GM10847 (cell line): ENCODE measurements at regions not wholly inside any gene's neighbourhood (a gene's known extent, or its start where the extent isn't known, plus 50 kb on each side); places are given as distances from the start of the nearest gene placed in this dataset.

ENCODE experiments used
- POLR2A ChIP-seq: IDR thresholded peaks from 2 replicates; pipeline ENCODE4 v1.6.1; 2011; ENCODE audit not compliant: insufficient read length; ENCODE audit errors: extremely low read depth

- TF ChIP-seq POLR2A: no peak
Measured at GRCh38 chr5:91315701-91316100, 67.4 kb downstream of the ARRDC3 start.

DNA sequence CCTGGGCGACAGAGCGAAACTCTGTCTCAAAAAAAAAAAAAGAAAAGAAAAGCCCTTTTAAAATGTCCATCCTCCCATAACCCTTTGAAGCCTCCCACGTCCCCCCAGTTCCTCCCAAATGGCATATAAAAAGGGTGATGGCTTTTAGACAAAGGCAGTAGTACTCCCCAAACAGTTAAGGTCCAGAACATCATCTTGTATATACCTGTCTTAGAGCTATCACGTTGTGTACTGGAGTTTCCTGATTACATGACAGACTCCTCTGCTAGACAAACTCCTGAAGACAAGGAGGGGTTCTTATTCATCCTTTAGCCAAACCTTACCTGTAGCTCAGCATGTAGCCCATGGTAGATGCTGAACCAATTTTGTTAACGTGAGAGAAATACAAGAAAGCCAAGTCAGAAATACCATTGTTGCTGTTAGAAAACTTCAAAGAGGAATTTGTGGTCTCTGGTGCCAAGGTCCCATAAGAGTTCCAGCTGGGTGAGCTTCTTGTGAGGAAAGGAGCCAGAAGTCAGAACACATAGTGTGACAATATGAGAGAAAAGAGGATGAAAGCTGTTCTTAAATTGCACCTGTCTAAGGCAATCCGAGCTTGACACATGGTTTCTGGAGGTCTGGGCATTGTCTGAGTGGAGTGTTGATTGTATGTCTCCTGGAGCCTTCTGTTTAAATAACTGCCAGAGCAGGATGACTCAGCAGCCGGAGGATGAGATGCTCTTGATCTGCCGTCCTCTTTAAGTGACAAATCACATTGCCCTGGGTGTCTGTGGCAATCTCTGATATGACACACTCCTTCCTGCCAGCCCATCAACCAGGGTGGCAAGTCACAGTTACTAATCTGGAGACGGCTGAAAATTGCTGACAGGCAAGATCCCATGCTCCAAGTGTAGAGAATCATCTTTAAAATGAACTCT, 69.1 kb downstream of the ARRDC3 start:
- TF ChIP-seq POLR2A: no peak

GRCh38 chr5:91312698-91313097, 70.4 kb downstream of the ARRDC3 start:
- TF ChIP-seq POLR2A: no peak

DNA sequence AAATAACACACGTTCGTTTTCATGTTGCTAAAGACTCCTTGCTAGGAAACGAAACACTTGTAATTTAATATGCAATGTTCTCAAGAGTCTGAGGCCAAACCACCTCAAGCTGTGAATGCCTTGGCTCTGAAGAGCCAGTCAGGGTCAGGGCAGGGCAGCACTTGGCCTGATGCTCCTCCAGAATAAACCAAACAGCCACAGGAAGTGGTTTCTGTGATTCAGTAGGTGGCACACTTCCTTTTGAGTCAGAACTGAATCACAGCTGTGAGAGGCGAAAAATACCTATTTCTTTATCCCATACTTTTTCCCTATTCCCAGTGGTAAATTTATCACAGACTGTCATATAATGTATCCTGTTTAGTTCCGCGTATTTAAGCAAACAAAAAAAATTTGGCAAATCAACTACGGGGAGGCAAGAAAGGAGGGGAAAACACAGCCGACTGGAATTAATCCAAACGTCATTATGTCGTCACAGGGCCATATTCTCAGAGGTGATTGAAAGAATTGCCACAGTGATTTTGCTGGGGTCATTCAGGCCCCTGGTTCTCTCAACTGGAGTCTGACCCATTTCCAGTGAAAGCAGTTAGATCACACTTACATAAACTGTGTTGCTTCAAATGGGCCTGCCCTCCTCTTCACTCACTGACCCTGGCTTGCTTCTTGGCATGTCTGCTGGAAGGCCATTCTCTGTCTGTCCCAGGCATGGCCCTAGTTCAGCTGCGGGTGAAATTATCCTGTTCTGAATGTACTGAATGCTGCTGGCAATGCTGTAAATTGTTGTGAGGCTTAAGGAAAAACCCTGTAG, 71.2 kb downstream of the ARRDC3 start:
- TF ChIP-seq POLR2A: no peak

DNA sequence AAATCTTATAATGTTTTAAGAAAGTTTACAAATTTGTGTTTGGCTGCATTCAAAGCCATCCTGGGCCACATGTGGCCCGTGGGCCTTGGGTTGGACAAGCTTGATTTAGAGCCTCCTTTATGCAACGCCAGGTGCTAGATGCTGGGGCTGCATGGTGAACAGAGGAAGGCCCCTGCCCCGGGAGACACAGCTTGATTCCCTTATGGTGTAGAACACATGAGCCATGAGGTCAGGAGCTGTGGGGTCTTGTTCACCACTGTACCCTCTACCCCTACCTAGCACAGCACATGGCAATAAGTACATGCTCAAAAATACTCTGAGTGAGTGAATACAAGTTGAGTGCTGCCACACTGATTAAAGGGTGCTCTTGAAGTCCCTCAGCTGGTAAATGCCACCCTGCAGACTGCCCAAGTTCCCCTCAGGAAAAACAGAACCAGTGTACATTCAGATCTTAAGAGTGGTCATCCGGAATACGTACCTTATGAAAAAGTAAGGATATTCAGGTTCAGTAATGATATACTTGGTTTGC, 71.9 kb downstream of the ARRDC3 start:
- TF ChIP-seq POLR2A: no peak

DNA sequence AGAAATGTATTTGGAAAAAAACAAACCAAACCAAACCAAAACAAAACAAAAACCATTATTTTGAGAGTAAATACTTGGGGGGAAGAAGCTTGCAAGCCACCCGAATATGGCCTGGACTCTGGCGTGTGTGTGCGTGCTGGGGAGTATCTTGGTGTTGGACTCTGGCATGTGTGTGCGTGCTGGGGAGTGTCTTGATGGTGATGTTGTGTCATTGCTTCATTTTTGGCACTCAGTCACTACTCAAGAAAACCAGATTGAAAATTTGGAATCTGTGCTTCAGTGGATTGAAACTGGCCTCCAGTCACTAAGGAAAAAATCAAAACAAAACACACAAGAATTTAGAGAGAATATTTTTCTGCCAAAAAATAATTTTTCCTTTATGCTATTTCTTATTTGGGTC, 76.1 kb downstream of the ARRDC3 start:
- no peak for TF ChIP-seq POLR2A

GRCh38 chr5:91306497-91306896, 76.6 kb downstream of the ARRDC3 start:
- no peak for TF ChIP-seq POLR2A

DNA sequence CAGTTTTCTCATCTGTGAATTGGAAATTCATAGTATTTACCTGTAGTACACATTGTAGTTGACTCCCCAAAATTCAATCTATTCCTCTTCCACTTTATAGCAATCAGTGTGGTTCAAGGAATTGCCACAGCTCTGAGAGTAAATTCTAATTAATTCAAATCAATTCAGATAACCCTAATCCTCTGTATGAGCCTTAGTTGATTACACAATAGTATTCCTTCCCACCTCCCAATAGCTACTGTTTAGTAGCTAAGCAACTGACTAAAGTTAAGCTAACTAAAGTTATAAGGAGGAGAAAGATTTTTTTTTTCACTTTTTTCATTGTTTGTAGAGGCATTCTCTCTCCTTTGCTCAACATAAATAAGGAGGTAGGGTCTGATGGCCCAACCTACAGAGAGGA, 77.5 kb downstream of the ARRDC3 start:
- TF ChIP-seq POLR2A: no peak

DNA sequence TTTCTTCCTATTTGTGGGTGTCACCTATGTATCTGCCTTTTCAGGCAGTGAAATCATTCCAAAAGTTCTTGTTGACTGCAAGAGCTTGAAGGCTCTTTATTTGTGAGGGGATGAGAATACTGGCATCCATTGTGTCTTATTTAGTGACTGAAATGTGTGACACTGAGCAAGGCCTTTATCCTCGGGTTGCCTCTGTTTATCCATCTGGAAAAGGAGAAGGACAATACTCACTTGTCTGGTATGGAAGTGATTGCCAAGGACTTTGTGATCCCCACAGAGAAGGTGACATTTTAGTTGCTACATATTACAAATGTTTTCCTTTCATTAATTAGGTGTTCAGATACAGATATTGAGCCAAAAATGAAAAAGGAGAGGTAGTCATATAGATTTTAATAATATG, 80.2 kb downstream of the ARRDC3 start:
- TF ChIP-seq POLR2A: no peak

DNA sequence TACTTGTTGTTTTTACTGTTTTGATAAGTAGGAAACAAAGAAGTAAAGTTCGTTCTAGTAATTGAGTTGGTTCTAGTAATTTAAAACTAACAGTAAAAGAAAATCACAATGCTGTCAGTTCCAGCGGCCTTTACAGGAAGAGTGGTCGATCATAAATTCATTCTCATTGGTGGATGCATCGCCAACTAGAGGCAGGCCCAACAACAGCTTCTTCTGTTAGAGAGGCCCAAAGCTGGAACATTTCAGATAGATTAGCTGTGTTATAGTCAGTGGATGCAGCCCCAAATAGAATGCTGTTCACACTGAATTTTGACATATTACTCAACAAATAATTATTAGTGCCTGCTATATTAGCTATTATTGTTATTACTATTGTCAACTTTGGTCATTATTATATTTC, 80.8 kb downstream of the ARRDC3 start:
- TF ChIP-seq POLR2A: no peak

GRCh38 chr5:91301106-91301846, 81.8 kb downstream of the ARRDC3 start:
- no peak for TF ChIP-seq POLR2A

- no peak for TF ChIP-seq POLR2A
Measured at GRCh38 chr5:91297994-91298393, 85.1 kb downstream of the ARRDC3 start.

DNA sequence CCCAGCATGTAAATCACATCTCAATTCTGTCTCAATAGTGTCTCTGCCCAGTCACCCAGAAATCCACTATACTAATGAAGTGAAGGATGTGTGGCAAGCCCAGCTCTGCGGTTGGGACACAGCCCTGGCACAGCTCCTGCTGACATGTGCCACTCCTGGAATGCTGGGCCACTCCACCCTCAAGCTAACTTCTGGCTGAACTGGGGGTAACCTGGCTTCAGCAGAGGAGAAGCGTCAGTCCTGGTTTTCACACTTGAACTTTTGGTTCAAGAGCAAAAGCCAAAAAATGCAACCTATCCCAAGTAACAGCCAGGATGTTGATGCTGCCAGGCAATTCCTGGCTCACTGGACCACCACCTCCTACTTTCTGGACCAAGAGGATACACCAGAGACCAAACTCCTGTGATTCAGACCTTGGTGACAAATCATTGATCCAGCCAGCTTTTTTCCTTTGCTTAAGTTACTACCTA, 86.4 kb downstream of the ARRDC3 start:
- TF ChIP-seq POLR2A: no peak

- TF ChIP-seq POLR2A: no peak
Measured at GRCh38 chr5:91293131-91293530, 90.0 kb downstream of the ARRDC3 start.

- no peak for TF ChIP-seq POLR2A
Measured at GRCh38 chr5:91291628-91292569, 91.2 kb downstream of the ARRDC3 start.
